GM18499 (cell line): ENCODE measurements at regions not wholly inside any gene's neighbourhood (a gene's known extent, or its start where the extent isn't known, plus 50 kb on each side); places are given as distances from the start of the nearest gene placed in this dataset.
"Not testable (repeated sequence)": the region's sequence is repeated elsewhere in the genome, so short reads cannot be mapped to it uniquely, and the experiment has no call there.

ENCODE experiments used
- ATAC-seq: cut with Tn5 transposase; IDR thresholded peaks from one replicate; pipeline ENCODE4 v1.9.1; 2021; ENCODE audit warnings: moderate number of reproducible peaks; ENCODE audit not compliant: insufficient read depth, unreplicated experiment

- no peak for ATAC-seq
Observed at GRCh38 chr10:33869028-33869427, 534.6 kb upstream of the NRP1 start.

- not testable (repeated sequence) for ATAC-seq
Observed at GRCh38 chr10:33867199-33867789, 532.8 kb upstream of the NRP1 start.

- ATAC-seq: no peak
Observed at GRCh38 chr10:33863352-33863751, 528.9 kb upstream of the NRP1 start.

DNA sequence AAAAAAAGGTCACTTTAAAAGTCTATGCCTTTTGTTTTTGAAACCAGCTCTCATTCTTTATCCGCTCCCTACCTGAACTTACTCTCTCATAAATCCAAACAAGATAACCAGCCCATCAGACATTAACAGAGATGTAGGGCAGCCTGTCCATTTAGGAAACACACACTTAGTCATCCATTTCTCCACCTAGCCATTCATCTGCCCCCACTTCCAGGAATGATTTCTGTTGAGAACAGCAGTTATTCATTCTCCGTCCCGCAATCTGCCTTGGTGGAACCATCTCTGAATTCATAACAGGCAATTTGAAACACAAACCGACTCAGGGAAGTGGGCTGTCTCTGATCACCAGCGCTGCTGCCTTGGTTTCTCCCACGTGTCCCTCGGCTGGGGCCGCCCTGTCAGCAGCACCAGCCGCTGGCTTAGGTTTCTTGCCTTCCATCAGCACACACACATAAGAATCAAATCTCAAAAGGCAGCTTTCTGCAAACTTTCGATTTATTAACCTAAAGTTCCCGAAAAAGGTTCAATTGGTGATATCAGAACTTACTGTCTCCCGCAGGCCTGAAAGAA, 528.2 kb upstream of the NRP1 start:
- ATAC-seq: no peak

GRCh38 chr10:33861833-33862232, 527.4 kb upstream of the NRP1 start:
- no peak for ATAC-seq

- no peak for ATAC-seq
Observed at GRCh38 chr10:33861016-33861704, 526.7 kb upstream of the NRP1 start.

DNA sequence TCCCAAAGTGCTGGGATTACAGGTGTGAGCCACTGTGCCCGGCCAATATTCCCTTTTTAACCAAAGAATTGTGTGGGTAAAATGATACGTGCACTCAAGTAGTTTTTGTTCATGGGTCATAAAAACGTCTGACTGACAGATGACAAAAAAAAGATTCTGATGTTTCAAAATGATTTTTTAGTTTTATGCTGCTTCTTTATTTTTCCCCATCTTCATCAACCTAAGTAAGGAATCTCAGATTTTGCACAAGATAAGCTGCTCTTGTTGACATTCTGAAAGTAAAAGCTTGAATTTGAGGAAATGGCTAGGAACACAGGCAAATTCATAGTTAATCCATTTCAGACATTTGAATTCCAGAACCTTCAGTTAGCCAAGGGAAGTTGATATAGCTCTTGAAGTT, 526.1 kb upstream of the NRP1 start:
- ATAC-seq: no peak

DNA sequence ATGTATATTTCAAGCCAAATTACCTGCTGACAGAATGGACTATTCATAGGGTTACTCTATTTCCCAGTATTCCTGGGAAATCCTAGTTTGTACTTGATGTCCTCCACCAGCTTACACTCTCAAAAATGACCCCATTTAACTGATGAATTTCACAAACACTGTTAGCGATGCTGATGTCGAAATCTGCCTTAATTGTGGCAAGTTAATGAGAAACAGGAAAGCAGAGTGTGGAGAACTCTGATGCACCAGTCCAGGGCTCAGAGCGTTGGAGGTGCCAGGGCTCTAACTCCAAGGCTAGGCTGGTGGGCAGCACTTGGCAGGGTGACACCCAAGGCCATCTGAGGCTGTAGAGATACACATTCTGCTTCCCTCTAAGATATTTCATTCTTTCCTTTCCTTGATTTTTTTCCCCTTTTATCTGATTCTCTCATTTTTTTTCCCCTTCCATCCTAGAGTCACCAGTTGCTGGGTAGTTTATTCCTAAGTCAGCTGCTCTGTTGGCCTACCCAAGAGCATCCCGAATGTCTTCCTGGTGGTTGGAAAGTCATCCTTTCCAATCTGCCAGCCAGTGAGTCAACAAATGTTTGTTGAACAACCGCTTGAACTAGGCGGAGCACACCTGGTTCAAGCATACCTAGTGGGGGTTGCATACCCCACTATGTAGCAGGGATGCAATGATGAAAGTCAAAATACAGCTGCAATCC, 525.0 kb upstream of the NRP1 start:
- ATAC-seq: no peak

- no peak for ATAC-seq
Observed at GRCh38 chr10:33858326-33858725, 523.9 kb upstream of the NRP1 start.

- not testable (repeated sequence) for ATAC-seq
Observed at GRCh38 chr10:33853221-33853620, 518.8 kb upstream of the NRP1 start.

DNA sequence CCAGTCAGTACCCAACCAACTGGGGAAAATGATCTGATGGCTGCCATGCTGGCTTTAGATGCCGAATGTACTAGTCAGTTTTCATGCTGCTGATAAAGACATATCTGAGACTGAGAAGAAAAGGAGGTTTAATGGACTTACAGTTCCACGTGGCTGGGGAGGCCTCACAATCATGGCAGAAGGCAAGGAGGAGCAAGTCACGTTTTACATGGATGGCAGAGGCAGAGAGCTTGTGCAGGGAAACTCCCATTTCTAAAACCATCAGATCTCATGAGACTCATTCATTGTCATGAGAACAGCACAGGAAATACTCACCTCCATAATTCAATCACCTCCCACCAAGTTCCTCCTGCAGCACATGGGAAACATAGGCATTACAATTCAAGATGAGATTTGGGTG, 508.9 kb upstream of the NRP1 start:
- ATAC-seq: no peak

- ATAC-seq: no peak
Observed at GRCh38 chr10:33841678-33842077, 507.2 kb upstream of the NRP1 start.

DNA sequence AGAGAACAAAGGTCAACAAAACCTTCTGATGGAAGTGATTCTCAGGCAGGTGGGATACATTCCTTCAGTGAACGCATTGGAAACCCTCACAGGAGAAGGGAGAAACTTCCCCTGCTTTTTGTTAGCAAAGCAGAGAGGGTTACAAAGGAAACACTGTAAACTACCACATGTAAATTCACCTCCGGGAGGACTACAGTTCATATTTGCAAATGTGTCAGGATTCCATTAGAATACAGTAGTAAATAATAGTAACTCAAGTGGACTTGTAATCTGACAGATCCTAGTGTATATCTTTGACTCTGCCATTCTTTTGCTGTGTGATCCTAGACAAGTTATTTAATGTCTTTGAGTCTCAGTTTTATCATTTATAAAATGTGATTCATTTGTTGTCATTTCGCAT, 504.3 kb upstream of the NRP1 start:
- no peak for ATAC-seq

DNA sequence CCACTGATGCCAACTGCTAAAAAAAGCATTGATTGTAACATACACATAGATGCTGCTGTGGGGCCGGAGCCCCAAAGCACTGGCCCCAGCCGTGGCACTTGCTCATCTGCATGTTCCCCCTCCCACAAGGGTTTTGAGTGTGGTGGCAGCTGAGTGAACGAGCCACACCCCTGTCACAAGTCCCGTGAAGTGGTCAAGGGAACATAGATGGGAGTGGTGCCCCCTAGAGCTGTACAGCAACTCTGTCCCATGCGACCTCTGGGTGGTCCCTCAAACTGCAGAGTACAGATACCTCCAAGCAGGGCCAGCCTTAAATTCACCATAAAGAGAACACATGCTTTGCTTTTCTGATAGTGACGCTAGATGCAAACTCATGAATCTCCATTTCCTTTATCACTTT, 503.3 kb upstream of the NRP1 start:
- no peak for ATAC-seq

- ATAC-seq: no peak
Observed at GRCh38 chr10:33835556-33835955, 501.1 kb upstream of the NRP1 start.

GRCh38 chr10:33833566-33833965, 499.1 kb upstream of the NRP1 start:
- ATAC-seq: no peak

- ATAC-seq: no peak
Observed at GRCh38 chr10:33832124-33832787, 497.8 kb upstream of the NRP1 start.

GRCh38 chr10:33831591-33831990, 497.1 kb upstream of the NRP1 start:
- ATAC-seq: no peak

DNA sequence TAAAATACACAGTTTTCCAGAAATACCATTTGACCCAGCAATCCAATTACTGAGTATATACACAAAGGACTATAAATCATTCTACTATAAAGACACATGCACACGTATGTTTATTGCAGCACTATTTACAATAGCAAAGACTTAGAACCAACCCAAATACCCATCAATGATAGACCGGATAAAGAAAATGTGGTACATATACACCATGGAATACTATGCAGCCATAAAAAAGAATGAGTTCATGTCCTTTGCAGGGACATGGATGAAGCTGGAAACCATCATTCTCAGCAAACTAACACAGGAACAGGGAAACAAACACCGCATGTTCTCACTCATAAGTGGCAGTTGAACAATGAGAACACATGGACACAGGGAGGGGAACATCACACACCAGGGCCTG, 495.4 kb upstream of the NRP1 start:
- ATAC-seq: not testable (repeated sequence)

DNA sequence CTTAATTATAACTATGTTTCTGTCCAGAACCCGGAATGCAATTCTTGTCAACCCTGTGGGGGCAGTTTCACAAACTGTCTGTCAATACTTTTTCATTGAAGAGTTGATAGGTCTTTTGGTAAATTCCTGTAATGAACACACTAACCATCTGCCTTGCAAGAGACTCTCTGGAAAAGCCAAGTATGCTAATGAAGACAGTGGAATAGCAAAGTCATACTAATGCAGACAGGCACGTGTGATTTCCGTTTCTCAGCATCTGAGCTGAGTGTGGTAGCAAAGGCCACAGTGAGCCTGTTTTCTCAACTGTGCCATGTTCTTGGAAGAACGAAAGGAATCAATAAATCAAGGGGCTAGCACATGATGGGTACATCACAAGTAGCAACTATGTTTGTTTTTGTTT, 494.1 kb upstream of the NRP1 start:
- no peak for ATAC-seq

- no peak for ATAC-seq
Observed at GRCh38 chr10:33826186-33826585, 491.7 kb upstream of the NRP1 start.
